ENCODE measurements at regions not wholly inside any gene's neighbourhood (a gene's known extent, or its start where the extent isn't known, plus 50 kb on each side); places are given as distances from the start of the nearest gene placed in this dataset.
A peak's percentile ranks its signal among the peaks of the same experiment; 100 is the strongest.
"Not testable (repeated sequence)": the region's sequence is repeated elsewhere in the genome, so short reads cannot be mapped to it uniquely, and the experiment has no call there.

DNA sequence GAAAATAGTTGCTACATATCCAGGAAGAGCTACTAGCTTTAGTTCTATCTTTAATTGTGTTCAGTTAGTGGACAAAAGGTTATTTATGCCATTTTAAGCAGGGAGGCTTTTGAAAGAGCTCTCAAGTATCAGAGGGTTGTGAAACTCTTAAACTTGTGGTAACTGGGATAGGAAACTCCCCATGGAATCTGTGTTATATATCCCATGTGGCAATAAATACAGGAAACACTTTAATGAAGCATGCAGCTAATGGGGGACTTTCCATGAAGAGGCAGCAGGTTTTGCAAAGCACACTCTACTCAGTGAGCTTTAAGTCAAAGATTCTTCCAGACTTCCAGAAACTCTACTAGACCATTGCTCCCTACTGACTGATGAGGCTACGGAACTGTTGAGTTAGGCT, 805.0 kb upstream of the C9orf72 start:
- DNase-seq: no peak

DNA sequence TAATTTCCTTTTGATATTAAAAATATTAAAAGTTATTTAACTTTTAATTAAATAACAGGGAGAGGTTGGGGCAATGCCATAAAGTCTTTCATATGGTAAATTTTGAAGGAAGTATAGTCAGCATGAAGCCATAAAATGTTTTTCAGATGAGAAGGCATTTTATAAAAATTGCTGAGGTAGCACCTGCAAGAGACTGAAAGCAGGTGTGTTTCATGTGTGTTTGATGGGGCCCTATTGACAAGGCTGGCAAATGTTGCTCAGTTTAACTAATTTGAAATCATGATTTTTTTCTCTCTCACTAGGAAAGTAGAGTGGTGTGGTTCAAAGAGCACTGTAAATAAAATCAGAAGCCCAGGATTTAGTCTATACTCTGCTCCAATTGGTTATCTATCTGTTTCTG, 805.8 kb upstream of the C9orf72 start:
- no peak for DNase-seq

DNA sequence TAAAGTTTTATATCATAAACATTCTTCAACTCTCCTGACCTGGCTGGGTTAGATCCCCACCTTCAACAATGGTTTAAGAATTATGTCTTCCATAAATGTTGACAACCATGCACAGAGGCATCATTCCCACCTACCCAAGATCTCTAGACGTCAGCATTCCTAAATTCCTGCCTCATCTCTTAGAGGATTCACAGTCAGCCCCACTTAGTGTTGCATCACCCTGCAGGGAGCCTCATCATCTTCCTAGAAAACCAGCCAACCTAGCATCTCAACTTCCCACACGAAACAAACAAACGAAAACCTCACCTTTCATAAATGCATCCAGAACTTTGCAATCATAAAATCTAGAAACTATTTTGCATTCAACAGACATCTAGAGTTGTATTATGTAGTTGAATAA, 816.1 kb upstream of the C9orf72 start:
- no peak for DNase-seq

DNA sequence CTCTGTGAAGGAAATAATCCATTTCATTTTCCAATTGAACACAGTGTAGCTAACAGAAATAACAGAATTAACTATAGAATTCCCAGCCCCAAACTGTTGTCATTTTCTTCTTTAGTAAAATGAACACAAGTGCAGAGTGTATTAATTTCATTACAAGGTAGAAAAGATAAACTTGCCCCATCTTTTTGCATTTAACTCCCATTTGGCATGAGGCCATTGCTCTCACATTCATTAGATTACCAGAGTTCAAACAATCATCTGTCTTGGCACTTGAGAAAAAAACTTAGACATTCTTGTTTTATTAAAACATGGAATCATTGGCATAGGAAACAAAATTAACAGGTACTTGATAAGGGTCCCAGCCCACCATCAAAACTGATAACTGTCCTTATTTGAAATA, 821.5 kb upstream of the C9orf72 start:
- DNase-seq: no peak

DNA sequence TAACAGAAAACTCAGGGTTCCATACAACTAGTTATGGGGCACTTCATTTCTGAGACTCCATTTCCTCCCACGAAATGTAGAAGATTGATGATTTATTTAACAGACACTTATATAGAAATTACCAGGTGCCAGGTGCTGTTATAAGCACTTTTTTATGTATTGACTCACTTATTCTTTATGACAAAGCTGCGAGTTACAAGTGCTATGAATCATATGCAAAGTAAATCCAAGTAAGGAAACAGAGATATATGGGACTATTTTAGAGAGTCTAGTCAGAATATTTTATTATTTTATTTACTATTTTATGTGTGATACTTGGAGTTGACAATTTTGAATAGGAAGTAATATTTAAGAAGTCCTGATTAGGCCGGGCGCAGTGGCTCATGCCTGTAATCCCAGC, 822.8 kb upstream of the C9orf72 start:
- no peak for DNase-seq

DNA sequence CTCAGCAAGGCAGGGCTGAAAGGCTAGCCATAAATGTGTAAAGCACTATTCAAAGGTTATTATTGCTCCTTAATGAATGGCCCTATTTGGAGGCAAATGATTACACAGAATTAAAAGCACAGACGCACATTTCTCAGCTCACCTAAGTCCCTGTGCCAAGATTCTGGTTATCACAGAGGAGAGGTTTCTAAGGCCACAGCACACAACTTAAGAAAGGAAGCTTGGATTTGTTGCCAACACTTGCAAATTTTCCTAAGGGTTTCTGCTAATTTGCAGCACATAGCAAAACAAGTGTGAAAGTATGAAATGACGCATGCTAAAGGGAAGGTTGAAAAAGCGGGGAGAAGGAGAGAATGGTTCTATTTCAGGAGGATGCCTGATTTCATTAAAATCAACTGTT, 834.1 kb upstream of the C9orf72 start:
- DNase-seq: no peak

DNA sequence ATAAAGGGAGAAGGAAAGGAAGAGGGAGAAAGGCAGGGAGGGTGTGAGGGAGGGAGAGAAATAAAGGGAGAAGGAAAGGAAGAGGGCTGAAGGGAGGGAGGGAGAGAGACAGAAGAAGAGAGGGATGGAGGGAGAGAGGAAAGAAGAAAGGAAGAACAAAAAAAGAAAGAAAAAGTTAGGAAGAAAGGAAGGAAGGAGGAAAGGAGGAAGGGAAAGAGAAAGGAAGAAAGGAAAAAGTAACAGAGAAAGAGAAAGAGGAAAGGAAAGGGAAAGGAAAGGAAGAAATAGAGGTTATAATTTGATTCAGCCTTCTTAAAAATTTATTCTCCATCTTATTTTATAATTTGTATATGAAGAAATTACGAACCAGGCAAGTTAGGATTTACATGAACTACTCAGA, 836.6 kb upstream of the C9orf72 start:
- DNase-seq: no peak

DNA sequence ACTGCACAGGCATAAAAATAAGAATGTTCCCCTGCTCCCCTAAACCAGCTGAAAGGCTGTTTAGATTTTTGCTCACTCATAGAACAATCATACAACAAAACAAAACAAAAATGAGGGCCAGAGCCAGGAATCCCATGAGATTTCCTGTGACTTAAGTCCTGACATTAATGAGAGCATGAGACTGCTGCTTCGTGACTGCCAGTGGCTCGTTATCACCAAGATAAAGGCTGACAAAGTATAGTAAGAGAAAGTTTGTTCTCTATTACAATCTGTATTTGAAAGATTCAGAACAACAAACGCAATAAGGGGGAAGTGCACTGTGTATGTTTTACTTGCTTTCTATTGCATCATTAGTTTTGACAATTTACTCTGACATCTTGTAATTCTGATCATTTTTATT, 837.1 kb upstream of the C9orf72 start:
- no peak for DNase-seq

DNA sequence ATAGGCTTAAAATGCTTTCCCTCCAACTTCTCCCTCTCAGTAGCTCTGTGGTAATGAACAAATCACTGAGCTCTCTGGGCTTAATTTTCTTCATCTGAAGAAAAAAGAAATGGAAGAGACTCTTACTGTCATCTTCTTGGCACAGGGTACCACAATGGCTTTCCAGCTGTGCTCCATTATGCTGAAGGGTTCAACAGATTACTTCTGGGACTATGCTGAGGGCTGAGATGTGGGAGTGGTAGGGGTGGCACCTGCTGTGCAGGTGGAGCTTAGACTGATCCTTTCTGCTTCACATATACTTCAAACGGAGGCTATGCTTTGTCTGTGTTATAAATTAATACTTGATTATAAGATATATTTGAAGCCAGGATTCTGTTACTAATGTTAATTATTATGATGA, 840.2 kb upstream of the C9orf72 start:
- DNase-seq: no peak

DNA sequence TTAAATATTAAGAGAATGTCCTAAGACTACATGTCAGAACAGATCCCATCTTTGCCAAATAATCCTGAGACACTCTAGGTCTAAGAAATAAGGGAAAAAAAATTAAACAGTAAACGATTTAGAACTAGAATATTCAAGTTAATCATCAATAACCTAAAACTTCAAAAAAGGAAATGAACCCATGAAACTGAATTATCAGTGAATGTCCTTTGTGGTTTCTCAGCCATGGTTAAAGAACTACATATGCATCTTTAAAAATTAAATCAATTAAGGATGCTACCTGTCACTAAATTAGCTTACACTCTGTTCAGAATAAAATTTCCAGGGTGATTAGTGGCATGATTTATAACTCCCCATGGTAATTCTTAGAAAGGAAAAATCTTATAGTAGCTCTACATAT, 850.0 kb upstream of the C9orf72 start:
- DNase-seq: no peak

DNA sequence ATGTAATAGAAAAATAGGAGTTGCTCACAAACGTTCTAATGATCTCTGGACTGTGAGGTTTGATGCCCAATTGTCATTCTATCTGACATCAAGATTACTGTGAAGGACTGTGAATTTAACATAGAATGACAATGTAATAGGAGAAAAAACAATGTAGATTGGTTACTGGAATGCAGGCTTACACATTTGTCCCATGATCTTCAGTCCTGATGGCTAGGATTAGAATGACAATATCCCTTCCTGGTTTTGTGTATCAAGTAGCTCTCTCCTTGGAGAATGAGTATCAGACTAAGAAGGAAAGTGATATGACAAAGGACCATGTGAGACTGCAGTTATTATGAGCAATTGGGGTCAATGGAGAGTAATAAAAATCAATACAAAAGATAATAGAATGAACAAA, 862.2 kb upstream of the C9orf72 start:
- DNase-seq: no peak

DNA sequence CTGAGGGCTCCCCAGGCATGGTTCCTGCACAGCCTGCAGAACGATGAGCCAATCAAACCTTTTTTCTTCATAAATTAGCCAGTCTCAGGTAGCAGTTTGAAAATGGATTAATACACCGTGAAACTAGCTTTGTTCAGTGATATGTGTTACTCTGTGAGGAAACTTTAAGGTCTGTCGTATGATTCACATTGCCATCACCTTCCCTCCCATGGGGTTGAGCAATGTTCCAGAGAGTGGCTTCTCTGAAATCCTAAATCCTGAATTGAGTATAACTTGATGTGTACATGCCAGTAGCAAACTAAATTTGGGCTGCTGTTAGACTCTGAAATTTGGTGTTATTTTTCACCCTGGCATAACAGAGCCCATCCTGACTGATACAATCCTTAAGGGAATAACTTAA, 866.4 kb upstream of the C9orf72 start:
- no peak for DNase-seq

DNA sequence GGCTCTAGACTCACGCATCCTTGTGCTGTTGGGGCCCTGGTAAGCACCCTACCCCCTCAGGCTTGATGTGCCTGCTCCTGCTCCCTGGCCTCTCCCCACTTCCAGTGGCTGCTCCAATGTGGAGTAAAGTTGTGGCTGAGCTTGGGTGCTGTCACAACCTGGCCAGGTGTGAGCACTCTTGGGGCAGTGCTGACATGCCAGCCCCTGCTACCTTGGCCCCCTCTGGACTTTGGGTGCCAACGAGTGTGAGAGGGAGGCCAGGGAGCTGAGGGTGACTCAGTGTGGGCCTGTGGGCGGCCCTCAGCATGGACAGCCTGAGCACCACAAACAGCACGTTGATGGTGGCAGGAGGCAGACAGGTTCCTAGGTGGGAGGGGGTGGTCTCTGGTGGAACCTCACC, 870.2 kb upstream of the C9orf72 start:
- DNase-seq: no peak

DNA sequence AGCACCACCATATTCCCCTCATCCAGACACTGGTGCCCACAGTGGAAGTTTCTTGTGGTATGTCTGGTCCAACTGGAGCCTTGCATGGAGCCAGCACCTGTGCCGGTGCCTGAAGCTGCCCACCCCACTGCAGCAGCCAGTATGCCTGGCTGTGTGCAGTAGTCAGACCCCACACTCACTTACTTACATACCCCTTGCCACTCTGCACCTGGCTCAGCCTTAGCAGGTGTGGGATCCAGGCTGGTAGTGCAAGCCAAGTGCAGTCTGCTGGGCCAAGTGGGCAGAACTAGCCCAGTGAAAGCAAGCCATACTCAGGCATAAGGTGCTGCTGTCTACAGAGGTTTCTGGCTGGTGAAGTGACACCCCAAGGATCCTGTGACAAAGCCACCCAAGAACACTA, 871.4 kb upstream of the C9orf72 start:
- DNase-seq: no peak

DNA sequence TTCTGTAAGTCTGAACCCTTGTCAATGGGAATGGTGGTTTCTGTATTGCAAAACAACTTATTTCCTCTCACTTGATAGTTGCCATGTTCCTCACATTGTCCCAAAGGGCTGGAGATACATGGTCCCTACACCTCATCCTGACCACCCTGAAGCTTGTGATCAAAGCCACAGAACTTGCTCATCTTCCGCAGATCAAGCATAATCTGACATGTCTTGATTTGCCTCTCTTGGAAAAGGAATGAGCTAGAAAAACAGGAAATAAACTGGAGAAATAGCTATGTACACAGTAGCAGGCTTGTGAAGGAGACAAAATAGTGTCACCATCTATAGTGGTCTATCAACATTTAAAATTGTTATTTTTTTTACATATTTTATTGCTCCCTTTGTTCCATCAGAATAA, 871.9 kb upstream of the C9orf72 start:
- DNase-seq: no peak

DNA sequence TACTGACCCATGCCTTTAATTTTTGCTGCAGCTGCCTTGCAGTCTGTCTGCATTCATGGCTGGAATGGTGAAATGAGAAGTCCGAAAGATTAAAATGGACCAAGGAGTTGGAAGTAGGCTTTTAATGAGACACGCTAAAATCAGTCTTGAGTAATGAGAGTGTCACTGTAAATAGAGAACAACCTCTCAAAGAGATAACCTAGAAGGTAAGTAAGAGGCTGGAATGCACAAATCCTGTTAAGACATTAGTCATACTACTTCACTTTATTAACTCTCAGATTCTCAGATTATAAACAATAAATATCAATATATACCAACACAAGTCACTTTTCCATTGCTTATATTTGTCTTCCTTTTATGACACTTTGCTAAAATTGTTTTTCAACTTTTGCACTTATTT, 880.6 kb upstream of the C9orf72 start:
- DNase-seq: no peak

DNA sequence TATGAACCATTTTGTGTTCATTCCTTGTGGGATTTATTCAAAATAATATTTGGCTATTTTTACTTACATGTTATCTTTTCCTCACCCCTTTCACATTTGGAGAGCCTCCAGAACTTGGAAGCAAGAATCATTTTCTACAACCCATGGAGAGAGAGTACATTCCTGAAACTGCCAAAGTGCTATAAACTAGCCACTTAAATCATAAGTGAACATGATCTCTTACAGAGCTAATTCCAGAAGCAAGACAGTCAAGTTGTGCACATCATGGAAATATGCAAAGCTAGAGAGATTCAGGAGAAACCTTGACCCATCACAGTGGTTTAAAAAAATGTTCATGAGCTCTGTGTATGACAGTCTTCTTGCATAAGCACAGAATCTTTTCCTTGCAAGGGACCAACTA, 883.6 kb upstream of the C9orf72 start:
- DNase-seq: no peak

DNA sequence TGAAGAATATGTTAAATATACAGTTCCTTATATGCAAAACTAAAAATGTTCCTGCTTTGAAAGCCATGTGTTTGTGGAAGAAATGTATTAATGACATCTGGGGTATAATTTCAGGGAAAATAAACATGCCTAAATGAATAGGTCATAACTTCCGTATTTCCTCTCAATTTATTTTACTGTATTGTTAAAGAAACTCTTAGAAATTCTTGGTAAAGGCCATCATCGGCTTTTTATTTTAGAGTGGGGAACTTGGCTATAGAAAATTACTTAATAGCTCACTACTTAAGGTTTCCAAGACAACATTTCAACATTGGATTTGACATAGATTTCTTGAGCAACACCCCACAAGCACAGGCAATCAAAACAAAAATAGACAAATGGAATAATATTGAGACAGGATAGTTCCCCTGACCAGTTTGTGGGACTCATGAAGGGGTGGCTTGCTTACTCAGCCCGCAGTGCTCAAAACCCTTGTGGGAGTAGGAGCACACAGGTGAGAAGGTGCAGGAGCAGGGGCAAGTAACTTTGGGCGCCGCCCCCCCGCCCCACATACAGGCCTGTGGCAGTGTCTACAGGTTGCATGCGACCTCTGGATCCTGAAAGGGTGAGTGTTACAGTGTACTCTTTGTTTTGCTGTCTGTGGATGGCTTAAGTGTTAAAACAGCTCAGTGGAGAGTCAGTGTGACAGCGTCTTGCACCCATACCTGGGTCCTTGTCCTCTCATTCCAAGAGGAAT, 891.4 kb upstream of the C9orf72 start:
- DNase-seq: no peak

DNA sequence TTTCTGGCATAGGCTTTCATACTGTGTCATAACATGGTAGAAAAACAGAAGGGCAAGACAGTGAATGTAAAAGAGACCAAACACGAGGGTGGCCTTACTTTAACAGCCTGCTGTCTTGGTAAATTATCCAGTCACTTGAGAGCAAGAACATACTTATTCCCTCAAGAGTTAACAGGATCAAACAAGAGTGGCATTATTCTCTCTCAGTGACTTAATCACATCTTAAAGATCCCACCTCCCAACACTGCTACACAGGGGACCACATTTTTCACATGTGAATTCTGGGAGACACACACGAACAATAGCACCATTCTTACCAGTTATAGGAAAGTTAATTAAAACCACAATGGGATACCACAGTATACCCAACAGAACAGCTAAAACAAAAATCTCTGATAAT, 898.0 kb upstream of the C9orf72 start:
- peak; percentile 57 for DNase-seq

DNA sequence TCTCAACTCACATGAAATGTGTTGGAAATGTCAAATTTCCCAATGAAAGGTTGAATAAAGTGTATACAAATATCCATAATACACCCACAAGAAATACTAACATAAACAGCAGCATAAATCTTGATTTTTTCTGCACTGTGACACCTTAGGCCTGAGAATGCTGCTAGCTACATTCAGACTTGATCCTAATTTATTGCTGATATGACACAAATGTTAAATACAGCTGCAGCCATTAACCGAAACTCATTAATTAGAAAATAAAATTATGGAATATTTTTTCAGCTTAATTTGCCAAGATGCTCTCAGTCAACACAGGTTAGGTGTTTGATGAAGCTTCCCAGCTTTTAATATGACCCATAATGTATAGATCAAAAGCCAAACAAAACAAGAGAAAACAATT, 914.3 kb upstream of the C9orf72 start:
- DNase-seq: no peak

DNA sequence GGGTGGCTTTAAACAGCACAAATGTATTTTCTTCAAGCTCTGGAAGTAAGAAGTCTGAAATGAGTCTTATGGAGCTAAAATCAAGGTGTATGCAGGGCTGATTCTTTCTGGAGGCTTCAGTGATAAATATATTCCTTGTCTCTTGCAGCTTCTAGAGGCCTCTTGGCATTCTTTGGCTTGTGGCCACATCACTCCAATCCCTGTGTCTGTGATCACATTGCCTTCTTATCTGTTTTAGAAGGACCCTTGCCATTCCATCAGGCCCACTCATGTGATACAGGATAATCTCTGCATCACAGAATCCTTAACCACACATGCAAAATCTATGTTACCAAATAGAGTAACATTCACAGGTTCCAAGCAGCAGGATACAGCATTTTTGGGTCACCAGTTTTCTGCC, 917.8 kb upstream of the C9orf72 start:
- DNase-seq: no peak

DNA sequence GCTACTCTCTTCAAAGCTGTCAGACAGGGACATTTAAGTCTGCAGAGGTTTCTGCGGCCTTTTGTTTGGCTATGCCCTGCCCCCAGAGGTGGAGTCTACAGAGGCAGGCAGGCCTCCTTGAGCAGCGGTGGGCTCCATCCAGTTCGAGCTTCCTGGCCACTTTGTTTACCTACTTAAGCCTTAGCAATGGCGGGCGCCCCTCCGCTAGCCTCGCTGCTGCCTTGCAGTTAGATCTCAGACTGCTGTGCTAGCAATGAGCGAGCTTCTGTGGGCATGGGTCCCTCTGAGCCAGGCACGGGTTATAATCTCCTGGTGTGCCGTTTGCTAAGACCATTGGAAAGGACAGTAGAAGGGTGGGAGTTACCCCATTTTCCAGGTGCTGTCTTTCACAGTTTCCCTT, 924.9 kb upstream of the C9orf72 start:
- DNase-seq: not testable (repeated sequence)

DNA sequence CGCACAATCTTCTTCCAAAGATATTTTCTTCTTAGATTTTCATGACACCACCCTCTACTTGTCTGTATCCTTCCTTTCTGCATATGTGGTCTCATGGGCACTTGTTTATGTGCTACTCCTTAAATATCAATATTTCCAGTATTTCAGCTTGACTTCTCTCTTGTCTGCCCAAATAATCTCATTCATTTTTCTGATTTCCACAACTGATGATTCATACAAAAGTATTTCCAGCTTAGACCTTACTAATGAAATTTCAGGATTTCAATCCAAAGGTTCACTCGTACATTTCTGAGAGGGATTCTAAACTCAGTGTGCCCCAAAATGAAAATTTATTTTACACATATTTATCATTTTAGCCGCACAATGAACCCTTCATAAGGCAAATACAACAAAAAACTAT, 928.9 kb upstream of the C9orf72 start:
- DNase-seq: no peak

DNA sequence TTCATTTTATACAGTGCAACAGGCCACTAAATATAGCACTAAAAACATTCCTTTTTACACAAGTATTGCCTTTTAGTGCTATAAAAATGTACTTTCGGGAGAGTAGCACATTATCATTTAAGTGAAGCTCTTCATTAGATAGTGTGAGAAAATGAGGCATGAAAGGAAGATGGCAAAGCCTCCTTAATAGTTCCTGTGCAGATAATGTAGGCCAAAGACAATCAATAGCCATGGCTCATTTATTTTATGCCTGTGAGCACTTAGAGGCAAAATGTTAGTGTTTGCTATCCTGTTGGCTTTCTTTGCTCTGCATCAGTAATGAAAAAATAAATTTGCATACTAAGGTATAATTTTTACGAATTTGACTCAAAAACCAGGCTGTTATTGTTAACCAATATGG, 929.5 kb upstream of the C9orf72 start:
- DNase-seq: no peak

DNA sequence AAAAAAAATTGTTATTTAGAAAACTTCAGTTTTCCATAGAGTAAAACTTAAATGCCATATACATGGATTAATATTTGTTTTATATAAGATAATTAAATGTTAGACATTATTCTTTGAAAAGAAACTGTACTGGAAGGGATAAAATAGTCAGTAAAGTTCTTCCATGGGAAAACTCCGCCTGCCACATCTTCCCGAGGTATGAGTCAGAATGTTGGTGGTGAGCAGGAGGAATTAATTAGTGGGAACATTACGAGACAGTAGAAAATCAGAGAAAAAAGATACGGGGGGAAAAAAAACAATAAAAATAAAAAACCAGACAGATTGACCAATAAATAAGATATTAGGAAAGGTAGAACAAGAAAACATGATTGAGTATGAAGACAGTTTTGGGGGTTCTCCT, 930.3 kb upstream of the C9orf72 start:
- no peak for DNase-seq

DNA sequence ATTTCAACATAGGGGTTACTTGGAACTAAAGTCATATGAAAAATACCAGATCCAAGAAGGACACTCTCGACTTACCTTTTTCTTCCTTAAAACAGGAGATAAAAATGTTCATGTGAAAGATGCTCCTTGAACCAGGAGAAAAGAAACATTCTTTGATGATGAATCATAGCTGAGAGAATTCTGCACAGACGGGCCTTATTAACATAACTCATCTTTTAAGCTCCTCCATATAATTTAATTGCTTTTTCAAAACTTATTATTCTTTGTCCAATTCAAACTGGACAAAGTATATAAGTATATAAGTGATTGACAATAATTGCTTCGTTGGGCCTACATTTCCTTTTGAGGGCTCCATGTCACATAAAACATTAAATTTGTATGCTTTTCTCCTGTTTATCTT, 945.2 kb upstream of the C9orf72 start:
- DNase-seq: no peak
